Loucy (cell line): ENCODE measurements at regions not wholly inside any gene's neighbourhood (a gene's known extent, or its start where the extent isn't known, plus 50 kb on each side); places are given as distances from the start of the nearest gene placed in this dataset.

Source experiments
- H2AFZ ChIP-seq: fragments of 200-600 bp; sonication (generic); 2 replicates; pipeline ENCODE4 v1.6.0; 2016; ENCODE audit warnings: antibody characterized with exemption, mild to moderate bottlenecking, low read length, moderate library complexity
- H3F3A ChIP-seq: fragments of 200-600 bp; 2 replicates; pipeline ENCODE4 v1.6.0; 2016; ENCODE audit warnings: antibody characterized with exemption, low read depth, mild to moderate bottlenecking
- H3K27me3 ChIP-seq: fragments of 200-600 bp; sonication (generic); 2 replicates; pipeline ENCODE4 v1.6.1; 2014; ENCODE audit warnings: low read length, mild to moderate bottlenecking; ENCODE audit not compliant: insufficient read depth, poor library complexity, severe bottlenecking
- H3K36me3 ChIP-seq: fragments of 200-600 bp; sonication (generic); 2 replicates; pipeline ENCODE4 v1.6.1; 2016; ENCODE audit warnings: low read length; ENCODE audit not compliant: insufficient read depth
- H3K4me1 ChIP-seq: fragments of 200-600 bp; sonication (generic); 2 replicates; pipeline ENCODE4 v1.5.1; 2014; ENCODE audit warnings: low read length, mild to moderate bottlenecking; ENCODE audit not compliant: insufficient read depth, poor library complexity, severe bottlenecking
- H3K4me2 ChIP-seq: fragments of 200-600 bp; sonication (generic); 2 replicates; pipeline ENCODE4 v1.6.0; 2014; ENCODE audit warnings: antibody characterized with exemption, low read length, low read depth, mild to moderate bottlenecking; ENCODE audit not compliant: poor library complexity, severe bottlenecking
- H3K4me3 ChIP-seq: fragments of 200-600 bp; sonication (generic); 2 replicates; pipeline ENCODE4 v1.5.1; 2014; ENCODE audit warnings: low read length, mild to moderate bottlenecking, mixed read lengths; ENCODE audit not compliant: poor library complexity, severe bottlenecking
- H3K79me2 ChIP-seq: fragments of 200-600 bp; sonication (generic); 2 replicates; pipeline ENCODE4 v1.6.1; 2014; ENCODE audit warnings: low read length; ENCODE audit not compliant: insufficient read depth
- H3K9ac ChIP-seq: fragments of 200-600 bp; sonication (generic); 2 replicates; pipeline ENCODE4 v1.6.0; 2014; ENCODE audit warnings: mild to moderate bottlenecking, low read depth, low read length, moderate library complexity; ENCODE audit not compliant: poor library complexity, severe bottlenecking
- H3K9me2 ChIP-seq: fragments of 200-600 bp; sonication (generic); replicated peaks from 2 replicates; pipeline ENCODE4 v1.6.1; 2016; ENCODE audit warnings: low read depth, low read length, mixed read lengths
- H3K9me3 ChIP-seq: fragments of 200-600 bp; sonication (generic); 2 replicates; pipeline ENCODE4 v1.6.1; 2014; ENCODE audit warnings: mild to moderate bottlenecking, antibody characterized with exemption, low read length, low read depth; ENCODE audit not compliant: insufficient read depth
- H4K20me1 ChIP-seq: fragments of 200-600 bp; sonication (generic); 2 replicates; pipeline ENCODE4 v1.6.0; 2014; ENCODE audit warnings: antibody characterized with exemption, low read length, mild to moderate bottlenecking; ENCODE audit not compliant: insufficient read depth, poor library complexity, severe bottlenecking
- EZH2phosphoT487 ChIP-seq: fragments of 200-600 bp; IDR thresholded peaks from 2 replicates; pipeline ENCODE4 v1.6.1; 2018; ENCODE audit warnings: antibody characterized with exemption, mild to moderate bottlenecking, moderate library complexity, borderline replicate concordance
- TF ChIP-seq, protein P1 (sequence below): fragments of 200-600 bp; sonication (generic); conservative IDR thresholded peaks from 2 replicates; pipeline ENCODE4 v1.5.1; 2014; ENCODE audit warnings: mild to moderate bottlenecking, antibody characterized with exemption, low read length

DNA sequence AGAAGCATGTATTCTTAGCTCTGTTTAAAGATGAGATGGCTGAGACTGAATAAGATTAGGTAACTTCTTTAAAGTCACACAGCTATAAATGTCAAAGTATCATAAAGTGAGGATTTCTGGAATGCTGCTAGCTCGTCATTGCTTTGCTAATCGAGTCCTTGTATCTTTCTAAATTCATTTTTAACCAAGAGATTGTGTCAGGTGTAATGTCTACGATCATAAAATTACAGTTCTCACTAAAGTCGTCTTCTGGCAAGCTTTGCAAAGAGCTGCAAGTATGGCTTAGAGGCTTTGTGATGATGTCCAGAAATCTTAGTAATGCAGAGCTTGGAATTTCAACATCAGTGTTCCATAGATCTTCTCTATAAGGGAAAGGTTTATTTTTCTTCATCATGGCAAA is 569.8 kb downstream of the LMO4 start:
- H3K9me2 ChIP-seq: no peaks in the 10 kb centered on the region
- no peaks in the 10 kb centered on the region for H3K79me2 ChIP-seq
- H2AFZ ChIP-seq: peak overlapping the region; percentile 44; the same call in 1 of the 2 replicates
- H3K4me2 ChIP-seq: peak overlapping the region; percentile 55
- H3K4me1 ChIP-seq: peaks cover 89% of the 10 kb centered on the region
- peak overlapping the region; percentile 28 for H3K4me3 ChIP-seq
- H3K9ac ChIP-seq: peak overlapping the region; percentile 14
- H3K9me3 ChIP-seq: no peaks in the 10 kb centered on the region
- H3F3A ChIP-seq: peaks cover 22% of the 10 kb centered on the region
- TF ChIP-seq EZH2phosphoT487: no peak
- TF ChIP-seq, protein P1, sequence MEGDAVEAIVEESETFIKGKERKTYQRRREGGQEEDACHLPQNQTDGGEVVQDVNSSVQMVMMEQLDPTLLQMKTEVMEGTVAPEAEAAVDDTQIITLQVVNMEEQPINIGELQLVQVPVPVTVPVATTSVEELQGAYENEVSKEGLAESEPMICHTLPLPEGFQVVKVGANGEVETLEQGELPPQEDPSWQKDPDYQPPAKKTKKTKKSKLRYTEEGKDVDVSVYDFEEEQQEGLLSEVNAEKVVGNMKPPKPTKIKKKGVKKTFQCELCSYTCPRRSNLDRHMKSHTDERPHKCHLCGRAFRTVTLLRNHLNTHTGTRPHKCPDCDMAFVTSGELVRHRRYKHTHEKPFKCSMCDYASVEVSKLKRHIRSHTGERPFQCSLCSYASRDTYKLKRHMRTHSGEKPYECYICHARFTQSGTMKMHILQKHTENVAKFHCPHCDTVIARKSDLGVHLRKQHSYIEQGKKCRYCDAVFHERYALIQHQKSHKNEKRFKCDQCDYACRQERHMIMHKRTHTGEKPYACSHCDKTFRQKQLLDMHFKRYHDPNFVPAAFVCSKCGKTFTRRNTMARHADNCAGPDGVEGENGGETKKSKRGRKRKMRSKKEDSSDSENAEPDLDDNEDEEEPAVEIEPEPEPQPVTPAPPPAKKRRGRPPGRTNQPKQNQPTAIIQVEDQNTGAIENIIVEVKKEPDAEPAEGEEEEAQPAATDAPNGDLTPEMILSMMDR: no peak
- no peaks in the 10 kb centered on the region for H4K20me1 ChIP-seq
- no peaks in the 10 kb centered on the region for H3K36me3 ChIP-seq
- no peaks in the 10 kb centered on the region for H3K27me3 ChIP-seq

DNA sequence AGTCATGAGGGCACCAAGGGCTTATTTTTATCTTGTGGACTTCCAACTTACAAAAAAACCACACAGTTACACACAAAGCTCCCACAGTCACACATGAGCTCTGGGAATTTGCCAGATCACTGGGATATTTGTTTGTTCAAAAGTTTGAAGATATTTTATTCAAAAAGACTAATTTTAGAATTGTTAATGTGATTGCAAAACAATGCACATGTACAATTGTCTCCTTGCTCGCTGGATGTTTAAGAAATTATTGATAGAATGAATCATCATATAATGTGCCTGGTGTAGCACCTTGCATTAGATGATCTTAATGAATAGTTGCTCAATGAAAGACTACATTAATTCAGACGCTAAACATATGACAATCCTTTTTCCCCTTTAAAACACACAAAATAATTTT is 570.3 kb downstream of the LMO4 start:
- Histone ChIP-seq H3F3A (peaks cover 17% of the 10 kb centered on the region; the same call in 1 of the 2 replicates), H3K9me3 (no peaks in the 10 kb centered on the region), H3K79me2 (no peaks in the 10 kb centered on the region), H3K4me1 (peaks cover 89% of the 10 kb centered on the region), H4K20me1 (no peaks in the 10 kb centered on the region), H3K9ac (peak overlapping the region; percentile 14), H3K9me2 (no peaks in the 10 kb centered on the region), H3K4me3 (peak overlapping the region; percentile 28), H3K36me3 (no peaks in the 10 kb centered on the region), H3K4me2 (peak overlapping the region; percentile 55), H2AFZ (peak overlapping the region; percentile 44; the same call in 1 of the 2 replicates), H3K27me3 (no peaks in the 10 kb centered on the region)
- no peak for TF ChIP-seq EZH2phosphoT487
- TF ChIP-seq, protein P1: no peak

DNA sequence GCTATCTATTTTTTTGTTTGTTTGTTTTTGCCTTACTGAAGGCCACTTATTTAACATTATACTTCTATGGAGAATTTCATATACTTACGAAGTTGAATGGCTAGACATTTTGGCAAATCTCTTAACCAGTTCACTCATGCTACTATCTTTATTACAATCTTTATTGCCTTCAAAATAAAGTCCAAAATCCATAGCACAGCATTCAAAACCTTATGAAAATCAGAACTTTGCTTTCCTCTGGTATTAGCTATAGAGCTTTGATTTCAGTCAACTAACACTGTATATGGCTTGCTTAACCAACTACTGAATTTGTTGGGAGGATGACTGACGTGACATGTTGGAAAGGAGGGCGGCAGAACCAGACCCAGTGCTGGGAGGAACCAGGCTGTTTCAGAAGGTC is 571.1 kb downstream of the LMO4 start:
- H3K4me3 ChIP-seq: no peak overlapping the region
- no peak overlapping the region for H2AFZ ChIP-seq
- H3K27me3 ChIP-seq: no peaks in the 10 kb centered on the region
- no peaks in the 10 kb centered on the region for H3K9me2 ChIP-seq
- no peak overlapping the region for H3K9ac ChIP-seq
- no peaks in the 10 kb centered on the region for H3K36me3 ChIP-seq
- H3K9me3 ChIP-seq: no peaks in the 10 kb centered on the region
- no peak overlapping the region for H3K4me2 ChIP-seq
- peaks cover 89% of the 10 kb centered on the region for H3K4me1 ChIP-seq
- TF ChIP-seq EZH2phosphoT487: no peak
- TF ChIP-seq, protein P1: no peak
- H4K20me1 ChIP-seq: no peaks in the 10 kb centered on the region
- no peaks in the 10 kb centered on the region for H3K79me2 ChIP-seq
- H3F3A ChIP-seq: peaks cover 13% of the 10 kb centered on the region; the same call in 1 of the 2 replicates
